ENCODE measurements at regions not wholly inside any gene's neighbourhood (a gene's known extent, or its start where the extent isn't known, plus 50 kb on each side); places are given as distances from the start of the nearest gene placed in this dataset.

GRCh38 chr6:78302411-78302810 lies 564.9 kb upstream of the IRAK1BP1 start:
- no peak overlapping the region for H2BK5ac ChIP-seq (ENCODE audit: low read depth, low read length, poor library complexity, severe bottlenecking)
- H4K91ac ChIP-seq (ENCODE audit: low read length) = no peak overlapping the region
- no peak for DNase-seq
- H3K18ac ChIP-seq (ENCODE audit: low read depth in 1 of 2, low read length in 2 of 2) = no peak overlapping the region
- no peak overlapping the region for H3K27ac ChIP-seq (ENCODE audit: low read length, poor library complexity, severe bottlenecking)
- H3K4me1 ChIP-seq (ENCODE audit: control insufficient read depth, insufficient read depth, low read depth, low read length) = no peaks in the 10 kb centered on the region
- no peak overlapping the region for H3K4ac ChIP-seq (ENCODE audit: low read depth in 1 of 2, low read length in 2 of 2)
- no peak overlapping the region for H3K14ac ChIP-seq (ENCODE audit: low read length in 2 of 2)
- no peak overlapping the region for H3K23ac ChIP-seq (ENCODE audit: low read length in 2 of 2)
- no peak overlapping the region for H4K8ac ChIP-seq (ENCODE audit: low read length)
- no peak overlapping the region for H3K4me2 ChIP-seq (ENCODE audit: low read length, poor library complexity, severe bottlenecking)
- no peaks in the 10 kb centered on the region for H3K36me3 ChIP-seq (ENCODE audit: control insufficient read depth in 1 of 2, insufficient read depth in 2 of 2, low read depth in 1 of 2, low read length in 2 of 2)
- H2BK12ac ChIP-seq (ENCODE audit: low read length in 2 of 2) = no peak overlapping the region
- H3K9me3 ChIP-seq (ENCODE audit: control insufficient read depth, low read length) = no peaks in the 10 kb centered on the region
- no peak overlapping the region for H3K9ac ChIP-seq (ENCODE audit: low read length)
- WGBS = no CpG with 5 or more reads among the region's 1 CpG
- H2BK120ac ChIP-seq (ENCODE audit: low read depth, low read length) = no peak overlapping the region
- H2BK15ac ChIP-seq (ENCODE audit: low read depth, poor library complexity, severe bottlenecking) = no peak overlapping the region
- H2AFZ ChIP-seq (ENCODE audit: low read depth, low read length) = no peak overlapping the region
- H2AK5ac ChIP-seq (ENCODE audit: low read length, severe bottlenecking) = no peak overlapping the region
- no peak overlapping the region for H3K4me3 ChIP-seq (ENCODE audit: insufficient read depth in 1 of 2, low read depth in 1 of 2, low read length in 2 of 2)
- H3K27me3 ChIP-seq (ENCODE audit: control insufficient read depth in 1 of 2, insufficient read depth in 1 of 2, low read length in 2 of 2) = no peaks in the 10 kb centered on the region
- H3K79me1 ChIP-seq (replicated peaks; ENCODE audit: low read length, poor library complexity, severe bottlenecking) = no peaks in the 10 kb centered on the region

DNA sequence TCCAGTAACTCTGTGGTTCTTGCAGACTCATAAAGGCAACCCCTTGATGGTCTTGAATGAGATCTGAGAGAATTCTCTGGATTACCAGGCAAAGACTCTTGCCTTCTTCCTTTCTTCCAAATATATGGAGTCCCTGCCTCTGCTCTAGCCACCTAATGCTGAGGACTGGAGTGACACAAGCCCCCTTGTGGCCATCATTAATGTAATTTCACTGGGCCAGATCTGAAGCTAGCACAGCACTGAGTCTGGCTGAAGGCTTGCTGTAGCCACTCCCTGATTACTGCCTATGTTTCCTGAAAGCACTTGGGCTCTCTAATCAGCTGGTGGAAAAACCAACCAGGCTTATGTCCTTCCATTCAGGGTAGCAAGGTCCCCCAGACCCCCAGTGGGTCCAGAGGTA lies 559.3 kb upstream of the IRAK1BP1 start:
- Histone ChIP-seq H2BK120ac (ENCODE audit: low read depth, low read length) (no peak overlapping the region), H2AK5ac (ENCODE audit: low read length, severe bottlenecking) (no peak overlapping the region), H3K27ac (ENCODE audit: low read length, poor library complexity, severe bottlenecking) (no peak overlapping the region), H3K27me3 (ENCODE audit: control insufficient read depth in 1 of 2, insufficient read depth in 1 of 2, low read length in 2 of 2) (no peaks in the 10 kb centered on the region), H3K18ac (ENCODE audit: low read depth in 1 of 2, low read length in 2 of 2) (no peak overlapping the region), H3K23ac (ENCODE audit: low read length in 2 of 2) (no peak overlapping the region), H4K91ac (ENCODE audit: low read length) (no peak overlapping the region), H3K9ac (ENCODE audit: low read length) (no peak overlapping the region), H2BK5ac (ENCODE audit: low read depth, low read length, poor library complexity, severe bottlenecking) (no peak overlapping the region), H4K8ac (ENCODE audit: low read length) (no peak overlapping the region), H2BK15ac (ENCODE audit: low read depth, poor library complexity, severe bottlenecking) (no peak overlapping the region), H3K36me3 (ENCODE audit: control insufficient read depth in 1 of 2, insufficient read depth in 2 of 2, low read depth in 1 of 2, low read length in 2 of 2) (no peaks in the 10 kb centered on the region), H3K79me1 (replicated peaks; ENCODE audit: low read length, poor library complexity, severe bottlenecking) (no peaks in the 10 kb centered on the region), H2AFZ (ENCODE audit: low read depth, low read length) (no peak overlapping the region), H3K4me3 (ENCODE audit: insufficient read depth in 1 of 2, low read depth in 1 of 2, low read length in 2 of 2) (no peak overlapping the region), H3K9me3 (ENCODE audit: control insufficient read depth, low read length) (no peaks in the 10 kb centered on the region), H3K14ac (ENCODE audit: low read length in 2 of 2) (no peak overlapping the region), H3K4ac (ENCODE audit: low read depth in 1 of 2, low read length in 2 of 2) (no peak overlapping the region), H3K4me2 (ENCODE audit: low read length, poor library complexity, severe bottlenecking) (no peak overlapping the region), H2BK12ac (ENCODE audit: low read length in 2 of 2) (no peak overlapping the region), H3K4me1 (ENCODE audit: control insufficient read depth, insufficient read depth, low read depth, low read length) (no peaks in the 10 kb centered on the region)
- DNase-seq = no peak

GRCh38 chr6:78322068-78322845 lies 545.1 kb upstream of the IRAK1BP1 start:
- H4K91ac ChIP-seq (ENCODE audit: low read length) = no peak overlapping the region
- no CpG with 5 or more reads among the region's 5 CpGs for whole genome bisulfite sequencing
- H3K4me1 ChIP-seq (ENCODE audit: control insufficient read depth, insufficient read depth, low read depth, low read length) = no peaks in the 10 kb centered on the region

DNA sequence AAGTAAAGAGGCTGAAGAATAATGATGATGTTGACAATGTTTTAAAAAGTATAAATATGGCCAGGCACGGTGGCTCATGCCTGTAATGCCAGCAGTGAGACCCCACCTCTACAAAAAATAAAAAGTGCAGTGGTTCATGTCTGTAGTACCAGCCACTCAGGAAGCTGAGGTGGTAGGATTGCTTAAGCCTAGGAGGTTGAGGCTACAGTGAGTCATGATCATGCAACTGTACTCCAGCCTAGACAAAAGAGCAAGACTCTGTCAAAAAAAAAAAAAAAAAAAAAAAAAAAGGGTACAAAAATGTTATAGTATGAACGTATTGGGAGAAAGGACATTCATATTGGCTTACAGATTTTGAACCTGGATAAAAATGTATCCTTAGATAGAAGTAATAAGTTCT lies 543.1 kb upstream of the IRAK1BP1 start:
- WGBS = no CpG with 5 or more reads among the region's 2 CpGs
- Histone ChIP-seq H3K23ac (ENCODE audit: low read length in 2 of 2) (no peak overlapping the region), H2BK15ac (ENCODE audit: low read depth, poor library complexity, severe bottlenecking) (no peak overlapping the region), H4K91ac (ENCODE audit: low read length) (no peak overlapping the region), H2BK5ac (ENCODE audit: low read depth, low read length, poor library complexity, severe bottlenecking) (no peak overlapping the region), H3K4me2 (ENCODE audit: low read length, poor library complexity, severe bottlenecking) (no peak overlapping the region), H3K4me1 (ENCODE audit: control insufficient read depth, insufficient read depth, low read depth, low read length) (no peaks in the 10 kb centered on the region), H3K14ac (ENCODE audit: low read length in 2 of 2) (no peak overlapping the region), H3K36me3 (ENCODE audit: control insufficient read depth in 1 of 2, insufficient read depth in 2 of 2, low read depth in 1 of 2, low read length in 2 of 2) (no peaks in the 10 kb centered on the region), H3K27ac (ENCODE audit: low read length, poor library complexity, severe bottlenecking) (no peak overlapping the region), H2BK120ac (ENCODE audit: low read depth, low read length) (no peak overlapping the region), H3K79me1 (replicated peaks; ENCODE audit: low read length, poor library complexity, severe bottlenecking) (no peaks in the 10 kb centered on the region), H2AK5ac (ENCODE audit: low read length, severe bottlenecking) (no peak overlapping the region), H3K27me3 (ENCODE audit: control insufficient read depth in 1 of 2, insufficient read depth in 1 of 2, low read length in 2 of 2) (no peaks in the 10 kb centered on the region), H3K9me3 (ENCODE audit: control insufficient read depth, low read length) (peaks cover 2% of the 10 kb centered on the region), H3K4ac (ENCODE audit: low read depth in 1 of 2, low read length in 2 of 2) (no peak overlapping the region), H3K4me3 (ENCODE audit: insufficient read depth in 1 of 2, low read depth in 1 of 2, low read length in 2 of 2) (no peak overlapping the region), H3K18ac (ENCODE audit: low read depth in 1 of 2, low read length in 2 of 2) (no peak overlapping the region), H2BK12ac (ENCODE audit: low read length in 2 of 2) (no peak overlapping the region), H4K8ac (ENCODE audit: low read length) (no peak overlapping the region), H2AFZ (ENCODE audit: low read depth, low read length) (no peak overlapping the region), H3K9ac (ENCODE audit: low read length) (no peak overlapping the region)
- no peak for DNase-seq

More at GRCh38 chr6:78322068-78322845, 545.1 kb upstream of the IRAK1BP1 start:
- Histone ChIP-seq H2AFZ (ENCODE audit: low read depth, low read length) (no peak overlapping the region), H3K79me1 (replicated peaks; ENCODE audit: low read length, poor library complexity, severe bottlenecking) (no peaks in the 10 kb centered on the region), H2AK5ac (ENCODE audit: low read length, severe bottlenecking) (no peak overlapping the region), H2BK12ac (ENCODE audit: low read length in 2 of 2) (no peak overlapping the region), H2BK15ac (ENCODE audit: low read depth, poor library complexity, severe bottlenecking) (no peak overlapping the region), H3K9me3 (ENCODE audit: control insufficient read depth, low read length) (peaks cover 2% of the 10 kb centered on the region), H3K4ac (ENCODE audit: low read depth in 1 of 2, low read length in 2 of 2) (no peak overlapping the region), H4K8ac (ENCODE audit: low read length) (no peak overlapping the region), H3K27me3 (ENCODE audit: control insufficient read depth in 1 of 2, insufficient read depth in 1 of 2, low read length in 2 of 2) (no peaks in the 10 kb centered on the region), H3K4me3 (ENCODE audit: insufficient read depth in 1 of 2, low read depth in 1 of 2, low read length in 2 of 2) (no peak overlapping the region), H3K14ac (ENCODE audit: low read length in 2 of 2) (no peak overlapping the region), H3K27ac (ENCODE audit: low read length, poor library complexity, severe bottlenecking) (no peak overlapping the region), H2BK120ac (ENCODE audit: low read depth, low read length) (no peak overlapping the region), H3K18ac (ENCODE audit: low read depth in 1 of 2, low read length in 2 of 2) (no peak overlapping the region), H3K36me3 (ENCODE audit: control insufficient read depth in 1 of 2, insufficient read depth in 2 of 2, low read depth in 1 of 2, low read length in 2 of 2) (no peaks in the 10 kb centered on the region), H3K9ac (ENCODE audit: low read length) (no peak overlapping the region), H3K4me2 (ENCODE audit: low read length, poor library complexity, severe bottlenecking) (no peak overlapping the region), H3K23ac (ENCODE audit: low read length in 2 of 2) (no peak overlapping the region), H2BK5ac (ENCODE audit: low read depth, low read length, poor library complexity, severe bottlenecking) (no peak overlapping the region)
- DNase-seq = no peak

Measured in mesenchymal stem cell (in vitro differentiated cells and primary cell).